ENCODE measurements at regions not wholly inside any gene's neighbourhood (a gene's known extent, or its start where the extent isn't known, plus 50 kb on each side); places are given as distances from the start of the nearest gene placed in this dataset.

DNA sequence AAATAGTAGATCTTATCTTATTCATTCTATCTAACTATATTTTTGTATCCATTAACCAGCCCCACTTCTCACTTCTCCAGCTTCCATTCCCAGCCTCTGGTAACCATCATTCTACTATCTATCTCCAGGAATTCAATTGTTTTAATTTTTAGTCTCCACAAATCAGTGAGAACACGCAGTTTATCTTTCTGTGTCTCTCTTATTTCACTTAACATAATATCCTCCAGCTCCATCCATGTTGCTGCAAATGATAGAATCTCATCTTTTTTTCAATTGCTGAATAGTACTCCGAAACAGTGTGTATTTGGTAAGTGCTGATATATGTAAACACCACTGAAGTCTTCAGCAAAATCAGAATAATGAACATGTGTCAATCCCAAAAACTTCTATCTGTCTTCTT, 587.2 kb upstream of the ATP2B1 start:
- TF ChIP-seq CREB1 (IDR thresholded peaks at IDR 0.05; ENCODE audit: low read depth) = no peak
- TF ChIP-seq, protein P1, sequence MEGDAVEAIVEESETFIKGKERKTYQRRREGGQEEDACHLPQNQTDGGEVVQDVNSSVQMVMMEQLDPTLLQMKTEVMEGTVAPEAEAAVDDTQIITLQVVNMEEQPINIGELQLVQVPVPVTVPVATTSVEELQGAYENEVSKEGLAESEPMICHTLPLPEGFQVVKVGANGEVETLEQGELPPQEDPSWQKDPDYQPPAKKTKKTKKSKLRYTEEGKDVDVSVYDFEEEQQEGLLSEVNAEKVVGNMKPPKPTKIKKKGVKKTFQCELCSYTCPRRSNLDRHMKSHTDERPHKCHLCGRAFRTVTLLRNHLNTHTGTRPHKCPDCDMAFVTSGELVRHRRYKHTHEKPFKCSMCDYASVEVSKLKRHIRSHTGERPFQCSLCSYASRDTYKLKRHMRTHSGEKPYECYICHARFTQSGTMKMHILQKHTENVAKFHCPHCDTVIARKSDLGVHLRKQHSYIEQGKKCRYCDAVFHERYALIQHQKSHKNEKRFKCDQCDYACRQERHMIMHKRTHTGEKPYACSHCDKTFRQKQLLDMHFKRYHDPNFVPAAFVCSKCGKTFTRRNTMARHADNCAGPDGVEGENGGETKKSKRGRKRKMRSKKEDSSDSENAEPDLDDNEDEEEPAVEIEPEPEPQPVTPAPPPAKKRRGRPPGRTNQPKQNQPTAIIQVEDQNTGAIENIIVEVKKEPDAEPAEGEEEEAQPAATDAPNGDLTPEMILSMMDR (IDR thresholded peaks at IDR 0.05 in 2 of 3, conservative IDR thresholded peaks at IDR 0.05 in 1 of 3; ENCODE audit: control insufficient read depth in 2 of 3, extremely low read depth in 1 of 3, insufficient read depth in 1 of 3, low read depth in 3 of 3, low read length in 3 of 3) = no peak
- TF ChIP-seq POLR2A (IDR thresholded peaks at IDR 0.05; ENCODE audit: low read depth, low read length) = no peak
- TF ChIP-seq CHD2 (IDR thresholded peaks at IDR 0.05; ENCODE audit: borderline replicate concordance, low read depth, low read length) = no peak
- TF ChIP-seq, protein P2, sequence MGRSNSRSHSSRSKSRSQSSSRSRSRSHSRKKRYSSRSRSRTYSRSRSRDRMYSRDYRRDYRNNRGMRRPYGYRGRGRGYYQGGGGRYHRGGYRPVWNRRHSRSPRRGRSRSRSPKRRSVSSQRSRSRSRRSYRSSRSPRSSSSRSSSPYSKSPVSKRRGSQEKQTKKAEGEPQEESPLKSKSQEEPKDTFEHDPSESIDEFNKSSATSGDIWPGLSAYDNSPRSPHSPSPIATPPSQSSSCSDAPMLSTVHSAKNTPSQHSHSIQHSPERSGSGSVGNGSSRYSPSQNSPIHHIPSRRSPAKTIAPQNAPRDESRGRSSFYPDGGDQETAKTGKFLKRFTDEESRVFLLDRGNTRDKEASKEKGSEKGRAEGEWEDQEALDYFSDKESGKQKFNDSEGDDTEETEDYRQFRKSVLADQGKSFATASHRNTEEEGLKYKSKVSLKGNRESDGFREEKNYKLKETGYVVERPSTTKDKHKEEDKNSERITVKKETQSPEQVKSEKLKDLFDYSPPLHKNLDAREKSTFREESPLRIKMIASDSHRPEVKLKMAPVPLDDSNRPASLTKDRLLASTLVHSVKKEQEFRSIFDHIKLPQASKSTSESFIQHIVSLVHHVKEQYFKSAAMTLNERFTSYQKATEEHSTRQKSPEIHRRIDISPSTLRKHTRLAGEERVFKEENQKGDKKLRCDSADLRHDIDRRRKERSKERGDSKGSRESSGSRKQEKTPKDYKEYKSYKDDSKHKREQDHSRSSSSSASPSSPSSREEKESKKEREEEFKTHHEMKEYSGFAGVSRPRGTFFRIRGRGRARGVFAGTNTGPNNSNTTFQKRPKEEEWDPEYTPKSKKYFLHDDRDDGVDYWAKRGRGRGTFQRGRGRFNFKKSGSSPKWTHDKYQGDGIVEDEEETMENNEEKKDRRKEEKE (IDR thresholded peaks at IDR 0.05) = no peak
- no peak for TF ChIP-seq TCF12 (IDR thresholded peaks at IDR 0.05; ENCODE audit: low read depth, low read length)
- TF ChIP-seq BMI1 (IDR thresholded peaks at IDR 0.05; ENCODE audit: borderline replicate concordance) = no peak

Data from GM12878 (cell line).